Epithelial cell of esophagus (primary cell): ENCODE measurements at regions not wholly inside any gene's neighbourhood (a gene's known extent, or its start where the extent isn't known, plus 50 kb on each side); places are given as distances from the start of the nearest gene placed in this dataset.

Experiments
- DNase-seq: peaks from one replicate; pipeline ENCODE4 v3.0.0; 2010; ENCODE audit warnings: low read depth
- H3K4me3 ChIP-seq: 2 replicates; pipeline ENCODE4 v1.5.1; 2011; ENCODE audit warnings: mild to moderate bottlenecking, low read length, control low read depth
- CTCF ChIP-seq: IDR thresholded peaks from 2 replicates; pipeline ENCODE4 v1.5.1; 2011; ENCODE audit warnings: low read depth, mild to moderate bottlenecking, low read length, control low read depth, inconsistent platforms; ENCODE audit not compliant: insufficient read depth; ENCODE audit errors: missing control alignments

- H3K4me3 ChIP-seq = no peak overlapping the region
- TF ChIP-seq CTCF = no peak
- DNase-seq = peak; percentile 72
These were observed 126.8 kb upstream of the PFN2 start for GRCh38 chr3:150097588-150097890.

- no peak overlapping the region for H3K4me3 ChIP-seq
- DNase-seq = no peak
- no peak for TF ChIP-seq CTCF
These were observed 126.2 kb upstream of the PFN2 start for GRCh38 chr3:150096700-150097587.

- peak; percentile 94 for DNase-seq
- H3K4me3 ChIP-seq = no peak overlapping the region
- peak; percentile 7 for TF ChIP-seq CTCF
These were observed 123.6 kb upstream of the PFN2 start for GRCh38 chr3:150094150-150094933.

GRCh38 chr3:150091626-150092025, 120.9 kb upstream of the PFN2 start:
- no peak for DNase-seq
- no peak overlapping the region for H3K4me3 ChIP-seq
- TF ChIP-seq CTCF = no peak

- peak; percentile 36 for DNase-seq
- TF ChIP-seq CTCF = no peak
- H3K4me3 ChIP-seq = no peak overlapping the region
These were observed 120.2 kb upstream of the PFN2 start for GRCh38 chr3:150090877-150091276.

GRCh38 chr3:150090006-150090405, 119.3 kb upstream of the PFN2 start:
- no peak for DNase-seq
- no peak overlapping the region for H3K4me3 ChIP-seq
- no peak for TF ChIP-seq CTCF
